ENCODE measurements at regions not wholly inside any gene's neighbourhood (a gene's known extent, or its start where the extent isn't known, plus 50 kb on each side); places are given as distances from the start of the nearest gene placed in this dataset.

GRCh38 chr13:80817979-80818378 is 477.1 kb upstream of the SPRY2 start:
- Histone ChIP-seq H3K9me2 (ENCODE audit: insufficient read depth, low read length) (no peaks in the 10 kb centered on the region), H2AFZ (ENCODE audit: low read depth, low read length) (no peak overlapping the region), H3K4me2 (ENCODE audit: low read length) (no peak overlapping the region)

GRCh38 chr13:80814541-80814940 is 473.6 kb upstream of the SPRY2 start:
- no peak overlapping the region for H3K4me2 ChIP-seq (ENCODE audit: low read length)
- no peak overlapping the region for H3K4me3 ChIP-seq (ENCODE audit: low read length)
- H3K79me2 ChIP-seq (replicated peaks; ENCODE audit: insufficient read depth, low read length): no peaks in the 10 kb centered on the region
- H3K9ac ChIP-seq (ENCODE audit: low read length): no peak overlapping the region
- no peaks in the 10 kb centered on the region for H3K36me3 ChIP-seq (ENCODE audit: insufficient read depth, low read length)
- no peaks in the 10 kb centered on the region for H3K27me3 ChIP-seq (ENCODE audit: insufficient read depth, low read depth, low read length)
- H4K20me1 ChIP-seq (ENCODE audit: insufficient read depth): no peaks in the 10 kb centered on the region
- H3F3A ChIP-seq (ENCODE audit: insufficient read depth, low read length, poor library complexity, severe bottlenecking): no peaks in the 10 kb centered on the region
- H3K9me2 ChIP-seq (ENCODE audit: insufficient read depth, low read length): no peaks in the 10 kb centered on the region
- H3K9me3 ChIP-seq (ENCODE audit: low read length): no peaks in the 10 kb centered on the region
- no peak overlapping the region for H3K27ac ChIP-seq (ENCODE audit: low read length)
- no peak overlapping the region for H2AFZ ChIP-seq (ENCODE audit: low read depth, low read length)
- TF ChIP-seq SMC3 (conservative IDR thresholded peaks at IDR 0.05; ENCODE audit: poor library complexity) (no peak), EP300 (conservative IDR thresholded peaks at IDR 0.05; ENCODE audit: poor library complexity, severe bottlenecking) (no peak), RAD21 (conservative IDR thresholded peaks at IDR 0.05) (no peak), REST (IDR thresholded peaks at IDR 0.05; ENCODE audit: borderline replicate concordance) (no peak), CTCF (IDR thresholded peaks at IDR 0.05; ENCODE audit: poor library complexity, severe bottlenecking) (no peak), TAF1 (IDR thresholded peaks at IDR 0.05; ENCODE audit: low read depth) (no peak)

More at GRCh38 chr13:80817979-80818378, 477.1 kb upstream of the SPRY2 start:
- no peak overlapping the region for H3K4me3 ChIP-seq (ENCODE audit: low read length)
- no peak overlapping the region for H3K27ac ChIP-seq (ENCODE audit: low read length)
- H4K20me1 ChIP-seq (ENCODE audit: insufficient read depth): no peaks in the 10 kb centered on the region
- H3K9ac ChIP-seq (ENCODE audit: low read length): no peak overlapping the region
- no peaks in the 10 kb centered on the region for H3F3A ChIP-seq (ENCODE audit: insufficient read depth, low read length, poor library complexity, severe bottlenecking)
- no peaks in the 10 kb centered on the region for H3K79me2 ChIP-seq (replicated peaks; ENCODE audit: insufficient read depth, low read length)
- H3K36me3 ChIP-seq (ENCODE audit: insufficient read depth, low read length): no peaks in the 10 kb centered on the region
- H3K27me3 ChIP-seq (ENCODE audit: insufficient read depth, low read depth, low read length): no peaks in the 10 kb centered on the region
- TF ChIP-seq REST (IDR thresholded peaks at IDR 0.05; ENCODE audit: borderline replicate concordance) (no peak), POLR2AphosphoS5 (IDR thresholded peaks at IDR 0.05) (no peak), EP300 (conservative IDR thresholded peaks at IDR 0.05; ENCODE audit: poor library complexity, severe bottlenecking) (no peak), CTCF (IDR thresholded peaks at IDR 0.05; ENCODE audit: poor library complexity, severe bottlenecking) (no peak), MXI1 (conservative IDR thresholded peaks at IDR 0.05; ENCODE audit: poor library complexity, severe bottlenecking) (no peak), EZH2 (IDR thresholded peaks at IDR 0.05; ENCODE audit: borderline replicate concordance, insufficient read depth, low read length, poor library complexity, severe bottlenecking) (no peak), RAD21 (conservative IDR thresholded peaks at IDR 0.05) (no peak), TAF1 (IDR thresholded peaks at IDR 0.05; ENCODE audit: low read depth) (no peak), SMC3 (conservative IDR thresholded peaks at IDR 0.05; ENCODE audit: poor library complexity) (no peak)
- H3K9me3 ChIP-seq (ENCODE audit: low read length): no peaks in the 10 kb centered on the region
